GM21381 (cell line): ENCODE measurements at regions not wholly inside any gene's neighbourhood (a gene's known extent, or its start where the extent isn't known, plus 50 kb on each side); places are given as distances from the start of the nearest gene placed in this dataset.

Experiments
- ATAC-seq: cut with Tn5 transposase; IDR thresholded peaks from one replicate; pipeline ENCODE4 v1.9.1; 2021; ENCODE audit warnings: mild to moderate bottlenecking, moderate library complexity; ENCODE audit not compliant: unreplicated experiment

- no peak for ATAC-seq
Observed at GRCh38 chr14:101187816-101188570, 284.5 kb upstream of the RTL1 start.

- no peak for ATAC-seq
Observed at GRCh38 chr14:101188571-101188915, 285.0 kb upstream of the RTL1 start.

- ATAC-seq, result no peak
Observed at GRCh38 chr14:101189266-101189665, 285.7 kb upstream of the RTL1 start.

GRCh38 chr14:101189962-101190560 is 286.5 kb upstream of the RTL1 start:
- no peak for ATAC-seq

GRCh38 chr14:101191101-101191720 is 287.7 kb upstream of the RTL1 start:
- ATAC-seq, result no peak

GRCh38 chr14:101191721-101192660 is 288.5 kb upstream of the RTL1 start:
- no peak for ATAC-seq

GRCh38 chr14:101192661-101193000 is 289.1 kb upstream of the RTL1 start:
- no peak for ATAC-seq

GRCh38 chr14:101193106-101193844 is 289.8 kb upstream of the RTL1 start:
- ATAC-seq, result no peak

GRCh38 chr14:101193845-101194372 is 290.4 kb upstream of the RTL1 start:
- no peak for ATAC-seq

GRCh38 chr14:101194373-101195308 is 291.1 kb upstream of the RTL1 start:
- no peak for ATAC-seq

GRCh38 chr14:101195309-101195901 is 291.9 kb upstream of the RTL1 start:
- no peak for ATAC-seq

- no peak for ATAC-seq
Observed at GRCh38 chr14:101196051-101196712, 292.7 kb upstream of the RTL1 start.

- no peak for ATAC-seq
Observed at GRCh38 chr14:101196795-101197590, 293.5 kb upstream of the RTL1 start.

GRCh38 chr14:101197595-101198397 is 294.3 kb upstream of the RTL1 start:
- ATAC-seq, result no peak

GRCh38 chr14:101198398-101199027 is 295.0 kb upstream of the RTL1 start:
- ATAC-seq, result no peak

- no peak for ATAC-seq
Observed at GRCh38 chr14:101199028-101199770, 295.7 kb upstream of the RTL1 start.
